ENCODE measurements at regions not wholly inside any gene's neighbourhood (a gene's known extent, or its start where the extent isn't known, plus 50 kb on each side); places are given as distances from the start of the nearest gene placed in this dataset.

DNA sequence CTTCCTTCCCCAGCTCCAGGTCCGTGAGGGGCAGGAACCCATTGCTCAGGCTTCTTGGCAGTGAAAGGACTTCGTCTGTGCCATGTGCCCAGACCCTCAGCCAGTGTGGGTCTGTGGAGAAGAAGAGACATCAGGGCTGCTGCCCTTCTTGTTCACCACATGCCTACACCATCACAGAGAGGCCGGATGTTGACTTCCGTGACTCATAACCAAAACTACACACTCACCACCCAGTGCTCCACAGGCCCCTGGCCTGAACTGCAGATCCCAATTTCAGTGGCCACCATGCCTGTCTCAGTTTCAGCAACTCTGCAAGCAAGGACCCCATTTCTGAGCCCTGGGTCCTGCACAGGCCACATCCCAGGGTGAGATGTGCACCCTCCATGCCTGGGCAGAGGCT lies 332.6 kb upstream of the SALL3 start:
- DNase-seq: no peak

DNA sequence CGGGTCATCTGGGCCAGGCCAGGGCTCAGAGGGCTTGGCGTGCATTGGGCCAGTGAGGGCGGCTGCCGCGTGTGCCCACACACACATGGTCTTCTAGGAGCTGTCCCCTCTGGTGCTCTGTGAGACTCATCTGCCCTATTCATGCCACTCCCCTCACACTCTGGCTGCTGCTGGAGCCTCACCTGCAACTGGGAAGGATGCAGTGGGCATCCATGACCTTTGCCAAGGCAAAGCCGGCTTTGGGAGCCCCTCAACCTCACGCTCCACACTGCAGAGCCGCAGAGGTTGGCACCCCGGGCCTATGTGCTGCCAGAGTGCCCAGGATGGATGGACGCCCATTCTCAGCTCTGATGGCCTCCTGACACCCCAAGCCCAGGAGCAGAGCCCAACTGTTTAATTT lies 330.2 kb upstream of the SALL3 start:
- DNase-seq: no peak

DNA sequence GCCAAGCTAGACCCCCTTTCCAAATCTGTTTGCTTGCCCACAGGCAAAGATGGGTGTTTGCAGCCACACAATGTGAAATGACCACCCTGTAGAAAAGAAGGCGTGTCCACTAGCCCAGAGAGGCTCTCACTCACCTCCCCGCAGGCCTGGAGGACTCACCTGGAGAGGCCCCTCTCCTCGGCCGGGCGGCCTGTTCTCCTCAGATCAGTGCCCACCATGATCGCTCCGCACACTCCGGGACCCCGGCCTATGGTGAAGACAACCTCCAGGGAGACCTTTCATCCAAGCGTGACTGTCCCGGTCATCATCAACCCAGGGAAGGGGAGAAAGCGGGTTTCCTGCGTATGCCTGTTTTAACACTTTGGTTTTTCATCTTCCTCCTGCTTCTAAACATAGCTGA lies 328.7 kb upstream of the SALL3 start:
- DNase-seq: no peak

DNA sequence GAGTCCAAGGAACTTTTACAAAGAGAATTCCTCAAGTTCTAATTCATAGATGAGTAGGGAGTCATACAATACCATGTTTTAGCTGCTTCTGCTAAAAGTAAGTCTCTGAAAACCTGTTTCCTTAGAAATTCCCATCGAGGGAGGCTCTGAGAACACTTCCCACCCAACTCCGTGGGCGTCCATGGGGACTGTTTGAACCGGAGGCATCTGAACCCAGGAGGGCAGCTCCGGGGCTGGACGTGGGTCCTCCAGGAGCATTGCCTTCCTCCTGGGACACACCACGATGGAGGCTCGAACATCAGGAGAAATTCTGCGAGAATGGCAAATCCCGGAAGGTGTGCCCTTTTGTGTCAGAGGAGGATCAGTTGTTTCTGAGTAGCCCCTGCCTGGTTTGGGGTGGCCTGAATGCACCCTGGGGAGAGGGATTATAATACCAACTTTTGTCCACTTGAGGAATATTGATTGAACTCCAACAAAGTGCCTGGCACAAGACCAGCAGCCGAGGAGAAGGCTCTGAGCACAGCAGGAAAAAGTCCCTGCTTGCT lies 327.5 kb upstream of the SALL3 start:
- no peak for DNase-seq

DNA sequence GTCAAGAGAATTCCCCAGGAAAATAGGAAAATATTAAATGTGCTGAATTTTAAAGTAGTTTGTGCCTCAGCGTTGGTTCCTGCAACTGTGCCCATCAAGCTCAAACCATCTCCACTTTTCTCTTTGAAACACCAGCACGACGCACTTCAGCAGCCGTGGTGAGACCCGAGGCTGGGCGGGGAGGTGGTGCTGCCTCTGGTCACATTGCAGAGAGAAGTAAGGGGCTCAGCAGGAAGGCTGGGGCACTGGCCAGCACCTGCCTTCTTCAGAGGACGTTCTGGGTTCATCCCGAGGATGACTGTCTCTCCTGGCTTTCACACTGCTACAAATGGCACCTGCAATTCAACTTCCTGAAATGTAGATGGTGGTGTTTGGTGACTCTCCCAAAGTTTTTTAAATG lies 323.7 kb upstream of the SALL3 start:
- DNase-seq: no peak

DNA sequence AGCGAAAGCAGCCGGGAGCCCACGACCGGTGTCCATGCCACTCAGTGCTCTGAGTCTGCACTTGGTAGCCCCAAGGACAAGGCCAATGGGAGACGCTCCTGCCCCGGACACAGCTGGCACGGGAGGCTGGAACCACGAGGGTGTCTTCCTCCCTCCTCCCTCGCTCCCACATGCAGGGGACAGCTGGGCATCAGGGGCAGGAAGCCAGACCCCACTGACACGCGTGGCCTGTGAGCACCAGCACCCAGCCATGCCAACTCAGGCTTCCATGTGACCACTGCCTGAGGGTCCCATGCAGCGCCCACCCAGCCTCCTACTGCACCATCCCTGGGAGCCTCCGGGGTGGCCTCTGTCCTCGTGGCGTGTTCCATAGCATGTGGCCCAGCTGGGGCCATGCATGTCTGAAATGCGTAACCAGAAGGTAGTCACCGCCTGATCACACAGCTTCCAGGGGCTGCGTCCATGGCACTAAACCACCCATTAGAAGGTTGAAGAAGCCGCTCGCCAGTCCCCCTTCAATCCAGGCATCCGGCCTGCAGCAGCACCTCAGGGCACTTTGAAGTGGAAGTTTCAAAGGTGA lies 323.2 kb upstream of the SALL3 start:
- no peak for DNase-seq

DNA sequence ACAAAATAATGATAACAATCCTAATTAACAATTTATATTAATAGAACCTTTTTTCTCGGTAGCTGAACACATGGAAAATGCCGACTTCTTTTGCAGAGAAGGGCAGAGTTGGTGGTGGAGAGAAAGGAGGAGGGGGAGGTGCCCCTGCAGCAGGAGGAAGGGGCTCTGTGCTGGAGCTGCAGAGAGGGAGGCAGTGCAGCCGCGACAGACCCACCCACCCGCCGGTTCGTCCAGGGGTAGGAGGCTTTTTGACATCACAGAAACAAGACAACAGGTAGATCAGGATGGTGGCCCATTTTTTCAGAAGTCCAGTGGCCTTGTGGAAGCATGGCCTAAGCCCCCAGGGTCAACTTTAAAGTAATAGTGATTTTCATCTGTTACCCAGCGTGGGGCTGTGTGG lies 321.1 kb upstream of the SALL3 start:
- no peak for DNase-seq

DNA sequence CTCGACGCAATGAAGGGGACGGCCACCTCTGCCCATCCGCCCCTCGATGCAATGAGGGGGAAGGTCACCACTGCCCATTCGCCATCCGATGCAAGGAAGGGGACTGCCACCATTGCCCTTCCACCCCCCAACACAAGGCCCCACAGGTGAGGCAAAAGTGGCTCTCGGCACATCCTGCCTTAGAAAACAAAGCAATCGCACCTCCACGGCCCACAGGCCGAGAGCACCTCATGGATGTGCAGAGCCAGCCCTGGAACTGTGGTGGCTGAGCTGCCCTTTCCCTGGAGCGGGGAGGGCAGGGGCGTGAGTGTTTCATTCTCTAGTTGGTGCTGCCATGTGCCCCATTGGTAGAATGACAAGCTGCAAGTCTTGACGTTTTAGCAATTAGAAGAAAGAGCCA lies 320.6 kb upstream of the SALL3 start:
- no peak for DNase-seq

DNA sequence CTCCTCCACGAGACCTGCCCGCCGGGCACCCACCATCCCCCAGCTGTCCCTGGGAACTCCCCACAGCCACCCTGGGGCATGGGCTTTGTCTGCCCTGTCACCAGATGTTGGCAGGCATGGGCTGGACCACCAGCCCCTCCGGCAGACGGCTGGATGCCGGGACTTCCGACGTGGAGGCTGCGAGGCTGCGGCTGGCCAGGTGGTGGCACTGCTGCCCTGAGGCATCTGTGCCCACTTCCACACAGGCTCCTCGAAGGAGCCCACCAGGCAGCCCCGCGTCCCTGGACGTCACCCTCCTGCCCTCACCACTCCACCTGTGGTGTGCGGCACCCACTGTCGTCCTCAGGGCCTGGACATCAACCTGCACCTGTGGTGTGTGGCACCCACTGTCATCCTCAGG lies 319.9 kb upstream of the SALL3 start:
- peak; percentile 35 for DNase-seq

DNA sequence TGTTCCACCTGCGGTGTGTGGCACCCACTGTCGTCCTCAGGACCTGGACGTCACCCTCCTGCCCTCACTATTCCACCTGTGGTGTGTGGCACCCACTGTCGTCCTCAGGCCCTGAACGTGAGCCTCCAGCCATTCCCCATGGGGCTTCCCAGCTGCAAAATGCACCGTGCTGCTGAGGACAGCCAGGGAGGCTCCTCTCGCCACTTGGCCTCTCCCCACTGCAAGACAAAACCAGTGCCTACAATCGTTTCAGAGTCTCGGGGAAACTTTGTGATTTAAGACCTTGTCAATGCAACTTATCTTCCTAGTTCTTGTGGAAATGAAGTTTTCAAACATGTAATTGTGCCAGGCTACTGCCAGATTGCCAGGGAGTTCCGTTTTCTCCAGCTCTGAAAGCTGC lies 319.3 kb upstream of the SALL3 start:
- no peak for DNase-seq

DNA sequence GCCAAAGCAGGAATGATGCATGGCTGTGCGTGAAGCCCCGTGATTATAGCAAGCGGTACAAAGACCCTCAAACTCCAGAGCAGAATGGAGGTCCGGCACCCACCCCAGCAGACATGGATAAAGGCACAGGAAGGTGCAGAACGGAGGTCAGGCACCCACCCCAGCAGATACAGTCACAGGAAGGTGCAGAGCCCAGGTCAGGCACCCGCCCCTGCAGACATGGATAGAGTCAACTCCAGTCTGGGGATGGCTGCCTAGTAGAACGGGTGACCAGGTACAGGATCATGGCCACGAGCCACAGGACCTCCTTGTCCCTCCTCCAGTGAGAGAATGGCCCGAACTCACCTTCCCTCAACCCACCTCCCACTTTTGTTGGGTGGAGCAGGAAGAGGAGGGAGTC lies 318.3 kb upstream of the SALL3 start:
- no peak for DNase-seq

DNA sequence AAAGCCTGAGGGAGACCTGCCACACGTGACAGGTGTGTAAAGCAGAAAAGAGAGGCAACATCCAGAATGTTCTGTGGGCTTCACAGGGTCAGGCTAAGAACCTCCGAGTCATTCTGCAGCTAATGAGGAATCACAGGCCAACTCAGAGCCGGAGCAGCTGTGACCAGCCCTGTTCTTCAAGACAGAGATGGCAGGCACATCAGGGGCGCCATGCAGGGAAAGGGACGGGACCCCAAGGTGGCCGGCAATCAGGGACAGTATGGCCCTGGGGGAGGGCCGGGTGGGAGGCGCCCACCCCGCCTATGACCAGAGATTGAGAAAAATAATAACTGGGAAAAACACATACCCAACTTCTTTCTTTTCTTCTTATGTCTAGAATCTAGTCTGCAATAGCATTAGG lies 316.7 kb upstream of the SALL3 start:
- DNase-seq: no peak

DNA sequence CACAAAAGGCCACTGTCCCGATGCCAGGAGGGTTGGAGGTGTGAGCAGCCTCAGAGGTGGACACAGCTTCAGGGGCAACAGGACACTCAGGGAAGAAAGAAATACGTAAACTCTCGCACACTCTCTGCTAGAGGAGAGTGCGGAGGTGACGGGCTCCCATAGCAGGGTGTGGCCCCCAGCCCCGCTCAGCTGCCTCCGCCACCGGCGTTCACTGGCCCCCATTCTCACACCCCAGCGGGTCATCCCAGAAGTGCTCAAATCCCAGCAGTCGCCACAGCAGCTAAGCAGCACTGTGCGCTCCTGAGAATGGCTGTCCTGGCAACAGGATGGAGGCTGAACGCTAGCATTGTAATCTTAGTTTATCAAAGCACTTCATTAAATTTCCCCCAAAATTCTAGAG lies 315.6 kb upstream of the SALL3 start:
- DNase-seq: no peak

DNA sequence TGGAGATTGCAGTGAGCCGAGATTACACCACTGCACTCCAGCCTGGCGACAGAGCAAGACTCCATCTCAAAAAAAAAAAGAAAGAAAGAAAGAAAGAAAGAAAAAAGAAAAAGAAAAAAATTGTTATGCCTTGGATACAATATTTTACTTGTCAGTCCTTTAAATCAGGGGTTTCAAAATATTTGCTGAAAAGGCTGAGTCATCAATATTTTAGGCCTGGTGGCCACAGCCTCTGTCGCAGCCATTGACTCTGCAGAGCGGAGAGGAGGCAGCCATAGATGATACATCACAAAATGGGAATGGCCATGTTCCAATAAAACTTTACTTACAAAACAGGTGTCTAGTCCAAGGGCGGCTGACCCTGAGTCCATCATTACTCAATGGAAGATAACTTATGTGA lies 314.8 kb upstream of the SALL3 start:
- no peak for DNase-seq

DNA sequence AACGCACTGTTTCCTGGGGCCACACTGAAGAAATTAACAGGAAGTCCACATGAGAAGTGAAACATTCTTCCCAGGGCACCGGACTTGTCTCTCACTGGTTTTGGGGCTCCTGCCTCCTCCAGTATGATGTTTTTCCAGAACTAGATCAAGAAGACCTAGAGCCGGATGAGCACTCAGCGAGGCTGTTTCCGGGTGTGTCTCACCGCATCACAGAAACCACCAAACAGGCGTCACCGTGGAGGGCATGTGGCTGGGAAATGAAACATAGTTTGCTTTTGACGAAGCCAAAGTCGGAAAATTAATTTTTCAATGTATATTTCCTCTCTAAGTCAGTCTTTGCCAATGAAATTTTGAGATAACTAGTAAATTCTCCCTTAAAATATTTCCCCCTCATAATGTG lies 314.0 kb upstream of the SALL3 start:
- no peak for DNase-seq

DNA sequence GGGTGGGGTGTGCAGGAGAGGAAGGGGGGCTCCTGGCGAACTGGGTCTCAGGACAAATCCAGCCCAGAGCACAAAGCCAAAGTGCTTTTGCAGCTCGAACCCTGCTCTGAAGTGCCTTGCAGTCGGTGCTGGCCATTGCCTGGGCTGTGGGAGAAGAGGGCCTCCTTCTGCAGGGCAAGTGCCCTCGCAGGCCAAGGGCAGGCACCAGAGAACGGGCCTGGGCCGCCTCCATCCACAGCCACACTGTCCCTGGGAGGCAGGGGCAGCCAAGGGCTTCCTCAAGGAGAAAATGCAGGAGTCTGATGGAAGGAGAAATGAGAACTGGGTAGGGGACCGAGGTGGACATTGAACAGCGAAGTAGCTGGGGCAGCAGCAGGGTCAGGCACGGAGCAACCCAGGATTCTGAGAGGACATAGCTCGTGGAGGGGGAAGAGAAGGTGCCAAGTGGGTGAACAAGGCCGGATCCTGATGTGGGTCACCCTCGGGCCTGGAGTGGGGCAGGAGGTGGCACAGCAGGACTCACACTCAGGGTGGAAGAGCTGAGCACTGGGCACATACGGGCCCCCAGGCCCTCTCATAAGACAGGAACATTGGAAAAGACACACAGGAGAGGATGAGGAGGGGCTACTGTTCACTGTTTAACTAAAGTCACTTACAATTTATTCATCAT lies 312.8 kb upstream of the SALL3 start:
- DNase-seq: no peak

DNA sequence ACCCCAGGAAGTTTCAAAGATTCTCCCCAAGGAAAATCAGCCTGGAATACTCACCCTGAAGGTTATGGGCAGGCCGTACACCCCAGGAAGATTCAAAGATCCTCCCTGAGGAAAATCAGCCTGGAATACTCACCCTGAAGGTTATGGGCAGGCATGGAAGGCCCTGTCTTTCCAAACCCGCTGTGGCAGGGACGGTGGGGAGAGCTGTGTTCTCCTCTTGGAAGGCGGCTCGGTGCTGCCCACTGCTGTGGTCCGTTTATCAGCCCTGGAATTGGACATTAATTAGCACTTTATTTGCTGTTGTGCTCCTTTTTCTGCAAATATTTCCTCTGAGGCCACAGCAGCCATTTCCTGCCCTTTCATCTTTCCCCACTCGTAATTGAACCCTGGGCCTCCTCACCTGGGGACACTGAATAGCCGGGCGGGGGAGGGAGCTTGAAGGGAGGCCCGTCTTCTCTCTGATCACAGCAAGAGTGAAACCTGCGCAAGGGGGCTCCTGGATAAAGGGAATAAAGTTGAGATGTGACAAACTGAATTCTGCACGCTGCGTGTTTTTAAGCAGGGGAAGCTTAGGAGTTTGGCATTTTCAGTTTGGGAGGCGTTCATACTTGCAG lies 308.7 kb upstream of the SALL3 start:
- DNase-seq: no peak

DNA sequence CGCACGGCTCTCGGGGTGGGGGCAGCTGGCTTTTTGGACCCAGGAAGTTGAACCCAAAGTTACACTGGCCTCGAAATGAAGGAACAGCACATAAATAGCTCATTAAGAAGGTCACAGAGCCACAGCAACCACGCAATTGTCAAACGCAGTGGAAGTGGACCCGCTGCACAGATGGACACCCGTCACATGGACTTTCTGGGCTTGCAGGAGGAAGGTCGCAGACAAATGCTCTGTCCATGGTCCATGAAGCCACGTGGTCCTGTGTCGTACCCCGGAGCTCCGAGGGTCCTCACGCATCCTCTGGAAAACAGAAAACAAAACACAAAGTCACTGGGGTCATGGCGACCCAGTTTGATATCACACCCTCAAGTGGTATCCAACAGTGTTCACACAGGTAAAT lies 308.1 kb upstream of the SALL3 start:
- DNase-seq: no peak

DNA sequence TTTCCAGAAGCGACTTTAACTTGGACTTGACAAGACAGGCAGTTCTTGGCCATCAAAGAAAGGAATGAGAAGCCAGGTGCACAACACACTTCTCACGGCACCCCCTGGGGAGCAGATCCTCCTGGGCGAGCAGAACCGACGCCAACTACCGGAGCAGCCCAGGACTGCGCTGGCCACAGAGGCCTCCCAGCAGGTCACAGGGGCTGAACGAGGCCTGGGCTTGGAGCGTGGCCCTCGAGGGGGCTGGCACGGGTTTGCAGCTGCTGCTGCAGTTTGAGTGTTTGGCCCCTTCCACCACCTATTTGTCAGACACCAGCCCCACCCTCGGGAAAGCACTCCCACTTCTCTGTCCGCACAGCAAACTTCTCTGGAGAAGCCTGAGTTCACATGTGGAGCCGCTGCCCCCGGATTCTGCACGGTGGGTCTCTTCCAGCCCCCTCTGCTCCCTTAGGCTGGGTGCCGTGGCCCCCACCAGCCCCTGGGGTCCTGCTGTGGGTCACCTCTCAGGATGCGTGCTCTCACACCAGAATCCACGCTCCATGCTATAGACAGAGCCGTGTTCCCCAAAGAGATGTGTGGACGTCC lies 306.7 kb upstream of the SALL3 start:
- DNase-seq: no peak

DNA sequence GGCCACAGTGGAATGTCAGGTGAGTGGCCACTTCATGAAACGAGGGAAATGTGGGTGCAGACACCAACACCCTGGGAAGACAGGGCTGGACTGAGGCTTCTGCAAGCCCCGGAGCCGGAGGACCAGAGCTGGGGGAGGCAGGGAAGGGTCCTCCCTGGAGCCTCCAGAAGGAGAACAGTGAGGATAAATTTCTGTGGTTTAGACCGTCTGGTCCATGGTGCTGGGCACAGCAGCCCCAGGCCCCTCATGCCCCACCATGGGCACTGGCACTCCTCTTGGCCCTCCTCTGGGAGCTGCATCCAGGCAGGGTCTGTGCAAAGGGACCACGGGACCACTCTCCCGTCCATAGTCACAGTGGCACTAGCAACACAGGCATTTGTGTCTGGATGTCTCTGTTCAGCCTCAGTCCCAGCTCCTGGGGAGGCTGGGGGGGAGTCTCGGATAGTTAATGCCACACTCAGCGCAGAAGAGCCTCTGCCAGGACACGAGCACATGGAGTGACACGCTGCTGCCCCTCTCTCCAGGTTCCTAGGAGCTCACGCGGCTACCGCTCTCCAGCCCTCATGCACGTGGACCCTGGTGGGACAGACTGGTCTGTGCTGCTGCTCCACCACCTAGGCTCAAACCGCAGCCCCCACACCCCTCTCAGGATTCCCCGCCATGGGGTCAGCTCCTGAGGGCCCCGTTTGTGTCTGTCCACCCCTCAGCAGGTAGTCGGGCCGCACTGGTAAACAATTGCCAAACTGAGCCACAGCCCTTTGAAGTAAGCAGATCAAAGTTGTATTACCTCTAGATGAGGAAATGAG lies 305.9 kb upstream of the SALL3 start:
- DNase-seq: no peak

DNA sequence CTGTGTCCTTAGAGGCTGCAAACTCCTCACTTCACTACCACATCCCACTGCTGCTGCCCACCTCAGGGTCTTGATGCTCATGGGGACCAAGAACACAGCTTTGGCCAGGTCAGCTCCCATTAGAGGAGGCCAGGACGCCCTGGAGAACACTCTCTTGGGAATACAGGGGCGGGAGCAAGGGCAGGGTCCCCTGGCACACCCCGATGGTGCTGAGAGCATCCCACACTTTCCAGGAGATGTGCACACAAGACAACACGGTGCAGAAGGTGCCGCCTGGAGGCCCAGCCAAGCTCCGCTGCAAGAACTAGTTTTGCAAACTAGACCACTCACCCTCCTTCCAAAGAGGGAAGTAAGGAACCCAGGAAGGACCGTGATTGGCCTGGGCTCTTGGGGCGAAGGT lies 304.4 kb upstream of the SALL3 start:
- DNase-seq: no peak

DNA sequence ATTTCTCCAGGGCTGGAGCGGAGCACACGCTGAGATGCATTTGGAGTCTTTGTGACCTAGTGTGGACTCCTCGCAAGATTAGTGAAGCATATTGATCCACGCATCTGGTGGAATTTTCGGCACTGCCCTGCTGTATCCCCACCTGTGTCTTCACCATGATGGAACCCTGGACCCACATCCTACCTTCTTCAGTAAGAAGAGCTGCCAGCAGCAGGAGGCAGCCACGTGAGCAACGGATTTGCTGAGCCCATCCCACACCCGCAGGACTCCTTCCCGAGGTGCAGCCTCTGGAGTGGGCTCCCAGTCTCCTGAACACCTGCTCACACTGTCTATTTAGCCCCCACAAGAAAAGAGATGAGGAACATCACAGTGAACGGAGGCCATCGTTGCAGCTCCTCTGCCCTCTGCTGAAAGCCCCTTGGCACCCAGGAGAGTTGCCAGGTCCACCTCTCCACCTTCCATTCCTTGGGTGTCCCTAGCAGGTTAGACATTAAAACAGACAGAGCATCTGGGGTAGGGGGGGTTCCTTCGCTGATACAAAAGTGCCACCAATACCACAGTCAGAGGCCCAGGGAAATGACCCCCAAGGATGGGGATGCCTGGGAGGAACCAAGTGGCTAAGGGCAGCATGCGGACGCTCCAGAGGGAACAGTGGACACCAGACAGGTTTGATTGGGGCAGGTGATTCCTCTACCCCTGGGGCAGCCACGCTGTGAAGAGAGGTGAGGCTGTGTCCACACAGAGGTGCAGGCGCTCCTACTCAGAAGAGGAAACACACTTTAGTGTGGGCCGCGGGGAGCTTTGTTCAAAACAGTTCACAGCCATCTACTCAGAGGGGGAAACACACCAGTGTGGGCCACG lies 302.8 kb upstream of the SALL3 start:
- no peak for DNase-seq

Data from stimulated activated CD4-positive, alpha-beta T cell treated with anti-CD3 and anti-CD28 coated beads, Interleukin-15, amount 100 ng/mL, for 24 hours (primary cell).